ENCODE measurements at regions not wholly inside any gene's neighbourhood (a gene's known extent, or its start where the extent isn't known, plus 50 kb on each side); places are given as distances from the start of the nearest gene placed in this dataset.

DNA sequence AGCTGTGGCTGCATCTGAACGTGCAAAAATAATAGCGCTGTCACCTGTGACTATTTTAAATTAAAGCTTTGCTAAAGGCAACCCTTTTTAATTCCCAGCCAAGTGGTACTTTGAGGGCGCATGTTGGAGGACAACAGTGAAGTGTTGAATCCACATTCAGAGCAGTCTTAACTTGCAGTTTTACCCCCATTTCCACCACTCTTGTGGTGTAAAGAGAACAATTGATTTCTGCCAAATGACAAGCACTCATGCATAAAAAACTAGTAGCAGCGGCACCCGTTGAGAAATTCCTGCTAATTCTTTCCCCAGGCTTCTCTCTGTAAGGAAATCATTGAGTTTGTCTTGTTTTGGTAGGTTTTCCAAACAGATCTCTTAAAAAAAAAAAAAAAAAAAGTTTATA, 1033.3 kb downstream of the EFNB2 start:
- TF ChIP-seq TAF1 (IDR thresholded peaks at IDR 0.05; ENCODE audit: low read depth) (no peak), EP300 (IDR thresholded peaks at IDR 0.05; ENCODE audit: borderline replicate concordance) (no peak), RAD21 (IDR thresholded peaks at IDR 0.05; ENCODE audit: low read depth) (no peak)
- TF ChIP-seq, protein P1, sequence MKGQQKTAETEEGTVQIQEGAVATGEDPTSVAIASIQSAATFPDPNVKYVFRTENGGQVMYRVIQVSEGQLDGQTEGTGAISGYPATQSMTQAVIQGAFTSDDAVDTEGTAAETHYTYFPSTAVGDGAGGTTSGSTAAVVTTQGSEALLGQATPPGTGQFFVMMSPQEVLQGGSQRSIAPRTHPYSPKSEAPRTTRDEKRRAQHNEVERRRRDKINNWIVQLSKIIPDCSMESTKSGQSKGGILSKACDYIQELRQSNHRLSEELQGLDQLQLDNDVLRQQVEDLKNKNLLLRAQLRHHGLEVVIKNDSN (IDR thresholded peaks at IDR 0.05), result no peak

DNA sequence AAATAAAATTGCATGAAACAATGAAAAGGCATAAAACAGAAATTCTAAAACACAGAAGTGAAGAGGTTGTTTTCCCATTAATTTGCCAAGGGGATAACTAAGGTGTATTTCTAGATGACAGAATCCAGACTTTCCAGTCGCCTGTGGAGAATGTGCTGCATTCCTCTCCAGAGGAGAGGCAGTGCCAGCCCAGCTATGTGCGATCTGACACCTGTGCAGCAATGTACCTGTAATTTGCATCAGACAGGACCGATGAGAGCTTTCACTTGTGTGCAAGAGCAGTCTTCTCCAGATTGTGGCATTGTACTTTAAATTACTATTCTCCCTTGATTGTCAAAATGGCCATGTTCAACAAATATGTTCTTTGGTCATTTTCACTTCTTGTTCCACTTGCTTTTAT, 1037.9 kb downstream of the EFNB2 start:
- TF ChIP-seq CEBPB (IDR thresholded peaks at IDR 0.05) (no peak), CREB1 (IDR thresholded peaks at IDR 0.05; ENCODE audit: low read depth) (no peak), TCF12 (IDR thresholded peaks at IDR 0.05; ENCODE audit: low read depth) (no peak), EP300 (IDR thresholded peaks at IDR 0.05; ENCODE audit: borderline replicate concordance) (no peak), YY1 (IDR thresholded peaks at IDR 0.05; ENCODE audit: low read depth) (no peak), TEAD4 (IDR thresholded peaks at IDR 0.05) (peak; percentile 83), TAF1 (IDR thresholded peaks at IDR 0.05; ENCODE audit: low read depth) (no peak)
- TF ChIP-seq, protein P2, sequence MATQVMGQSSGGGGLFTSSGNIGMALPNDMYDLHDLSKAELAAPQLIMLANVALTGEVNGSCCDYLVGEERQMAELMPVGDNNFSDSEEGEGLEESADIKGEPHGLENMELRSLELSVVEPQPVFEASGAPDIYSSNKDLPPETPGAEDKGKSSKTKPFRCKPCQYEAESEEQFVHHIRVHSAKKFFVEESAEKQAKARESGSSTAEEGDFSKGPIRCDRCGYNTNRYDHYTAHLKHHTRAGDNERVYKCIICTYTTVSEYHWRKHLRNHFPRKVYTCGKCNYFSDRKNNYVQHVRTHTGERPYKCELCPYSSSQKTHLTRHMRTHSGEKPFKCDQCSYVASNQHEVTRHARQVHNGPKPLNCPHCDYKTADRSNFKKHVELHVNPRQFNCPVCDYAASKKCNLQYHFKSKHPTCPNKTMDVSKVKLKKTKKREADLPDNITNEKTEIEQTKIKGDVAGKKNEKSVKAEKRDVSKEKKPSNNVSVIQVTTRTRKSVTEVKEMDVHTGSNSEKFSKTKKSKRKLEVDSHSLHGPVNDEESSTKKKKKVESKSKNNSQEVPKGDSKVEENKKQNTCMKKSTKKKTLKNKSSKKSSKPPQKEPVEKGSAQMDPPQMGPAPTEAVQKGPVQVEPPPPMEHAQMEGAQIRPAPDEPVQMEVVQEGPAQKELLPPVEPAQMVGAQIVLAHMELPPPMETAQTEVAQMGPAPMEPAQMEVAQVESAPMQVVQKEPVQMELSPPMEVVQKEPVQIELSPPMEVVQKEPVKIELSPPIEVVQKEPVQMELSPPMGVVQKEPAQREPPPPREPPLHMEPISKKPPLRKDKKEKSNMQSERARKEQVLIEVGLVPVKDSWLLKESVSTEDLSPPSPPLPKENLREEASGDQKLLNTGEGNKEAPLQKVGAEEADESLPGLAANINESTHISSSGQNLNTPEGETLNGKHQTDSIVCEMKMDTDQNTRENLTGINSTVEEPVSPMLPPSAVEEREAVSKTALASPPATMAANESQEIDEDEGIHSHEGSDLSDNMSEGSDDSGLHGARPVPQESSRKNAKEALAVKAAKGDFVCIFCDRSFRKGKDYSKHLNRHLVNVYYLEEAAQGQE (IDR thresholded peaks at IDR 0.05; ENCODE audit: low read depth), result no peak
- TF ChIP-seq, protein P1 (IDR thresholded peaks at IDR 0.05), result no peak

DNA sequence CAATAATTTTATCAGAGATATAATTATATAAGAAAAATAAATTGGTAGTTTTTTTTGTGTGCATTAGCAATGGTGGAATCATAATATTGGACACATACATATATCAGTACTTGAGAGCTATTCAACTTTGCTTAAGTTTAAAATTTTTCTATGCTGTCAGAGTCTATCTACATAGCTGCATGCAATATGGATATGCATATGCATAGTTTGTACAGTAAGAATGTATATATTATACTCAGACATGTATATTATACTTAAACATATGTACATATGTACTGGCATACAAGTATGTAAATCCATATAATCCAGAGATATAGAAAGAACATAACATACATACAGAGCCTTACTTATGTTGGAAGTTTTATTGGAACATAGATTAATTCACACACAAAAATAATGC, 1043.2 kb downstream of the EFNB2 start:
- TF ChIP-seq CEBPB (IDR thresholded peaks at IDR 0.05), result no peak
- TF ChIP-seq, protein P3, sequence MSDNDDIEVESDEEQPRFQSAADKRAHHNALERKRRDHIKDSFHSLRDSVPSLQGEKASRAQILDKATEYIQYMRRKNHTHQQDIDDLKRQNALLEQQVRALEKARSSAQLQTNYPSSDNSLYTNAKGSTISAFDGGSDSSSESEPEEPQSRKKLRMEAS (IDR thresholded peaks at IDR 0.05), result no peak
- TF ChIP-seq EP300 (IDR thresholded peaks at IDR 0.05; ENCODE audit: borderline replicate concordance), result no peak
- TF ChIP-seq EGR1 (IDR thresholded peaks at IDR 0.05), result no peak
- no peak for TF ChIP-seq FOXM1 (IDR thresholded peaks at IDR 0.05; ENCODE audit: borderline replicate concordance, low read depth)
- TF ChIP-seq NFIC (IDR thresholded peaks at IDR 0.05), result no peak
- TF ChIP-seq, protein P1 (IDR thresholded peaks at IDR 0.05), result no peak
- no peak for TF ChIP-seq TCF12 (IDR thresholded peaks at IDR 0.05; ENCODE audit: low read depth)
- no peak for TF ChIP-seq ZBTB7A (IDR thresholded peaks at IDR 0.05; ENCODE audit: low read depth)
- TF ChIP-seq CREB1 (IDR thresholded peaks at IDR 0.05; ENCODE audit: low read depth), result no peak
- TF ChIP-seq TAF1 (IDR thresholded peaks at IDR 0.05; ENCODE audit: low read depth), result no peak
- no peak for TF ChIP-seq TEAD4 (IDR thresholded peaks at IDR 0.05)
- TF ChIP-seq, protein P2 (IDR thresholded peaks at IDR 0.05; ENCODE audit: low read depth), result no peak
- TF ChIP-seq RAD21 (IDR thresholded peaks at IDR 0.05; ENCODE audit: low read depth), result no peak
- TF ChIP-seq YY1 (IDR thresholded peaks at IDR 0.05; ENCODE audit: low read depth), result no peak

DNA sequence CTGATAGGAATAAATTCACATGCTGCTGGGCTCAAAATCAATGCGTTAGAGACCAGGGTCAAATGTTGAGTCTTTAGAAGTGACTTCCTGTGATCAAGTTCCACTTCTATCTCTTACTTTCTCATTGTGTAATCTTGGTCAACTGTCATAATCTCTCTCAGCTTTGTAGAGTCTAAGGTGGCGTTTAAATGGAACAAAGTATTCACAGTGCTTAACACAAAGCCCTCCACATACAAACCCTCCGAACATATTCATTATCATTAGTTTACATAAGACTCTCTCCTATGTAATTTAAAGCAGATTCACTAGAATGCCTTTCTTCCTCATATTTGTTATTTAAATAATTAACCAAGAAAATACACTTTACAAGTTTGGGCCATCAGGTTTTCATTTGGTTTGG, 1044.1 kb downstream of the EFNB2 start:
- TF ChIP-seq YY1 (IDR thresholded peaks at IDR 0.05; ENCODE audit: low read depth) (no peak), ZBTB7A (IDR thresholded peaks at IDR 0.05; ENCODE audit: low read depth) (no peak), TAF1 (IDR thresholded peaks at IDR 0.05; ENCODE audit: low read depth) (no peak), EGR1 (IDR thresholded peaks at IDR 0.05) (no peak)

DNA sequence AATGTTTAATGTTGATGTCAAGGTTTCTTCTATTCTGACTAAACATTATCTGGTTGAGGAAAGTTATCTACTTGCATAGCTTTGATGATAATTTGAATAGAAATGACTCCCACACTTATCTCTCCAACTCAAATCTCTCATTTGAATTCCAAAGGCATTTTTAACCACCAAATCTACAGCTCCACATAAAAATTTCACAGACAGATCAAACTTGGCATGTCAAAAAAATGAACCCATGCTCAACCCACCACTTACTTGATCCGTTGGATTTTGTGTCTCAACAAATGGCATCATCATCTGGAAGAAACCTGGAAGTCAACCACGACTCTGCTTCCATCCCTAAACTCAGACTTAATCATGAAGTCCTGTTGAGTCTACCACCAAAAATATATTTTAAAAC, 1050.4 kb downstream of the EFNB2 start:
- TF ChIP-seq, protein P3 (IDR thresholded peaks at IDR 0.05), result no peak
- no peak for TF ChIP-seq TEAD4 (IDR thresholded peaks at IDR 0.05)
- TF ChIP-seq CREB1 (IDR thresholded peaks at IDR 0.05; ENCODE audit: low read depth), result no peak
- TF ChIP-seq EGR1 (IDR thresholded peaks at IDR 0.05), result no peak
- TF ChIP-seq YY1 (IDR thresholded peaks at IDR 0.05; ENCODE audit: low read depth), result no peak
- TF ChIP-seq EP300 (IDR thresholded peaks at IDR 0.05; ENCODE audit: borderline replicate concordance), result no peak
- TF ChIP-seq NFIC (IDR thresholded peaks at IDR 0.05), result no peak
- TF ChIP-seq CEBPB (IDR thresholded peaks at IDR 0.05), result no peak
- TF ChIP-seq, protein P1 (IDR thresholded peaks at IDR 0.05), result no peak
- TF ChIP-seq TAF1 (IDR thresholded peaks at IDR 0.05; ENCODE audit: low read depth), result no peak
- TF ChIP-seq TCF12 (IDR thresholded peaks at IDR 0.05; ENCODE audit: low read depth), result no peak
- TF ChIP-seq FOXM1 (IDR thresholded peaks at IDR 0.05; ENCODE audit: borderline replicate concordance, low read depth), result no peak
- no peak for TF ChIP-seq ZBTB7A (IDR thresholded peaks at IDR 0.05; ENCODE audit: low read depth)
- TF ChIP-seq RAD21 (IDR thresholded peaks at IDR 0.05; ENCODE audit: low read depth), result no peak
- TF ChIP-seq, protein P2 (IDR thresholded peaks at IDR 0.05; ENCODE audit: low read depth), result no peak
